ENCODE measurements at regions not wholly inside any gene's neighbourhood (a gene's known extent, or its start where the extent isn't known, plus 50 kb on each side); places are given as distances from the start of the nearest gene placed in this dataset.

GRCh38 chr12:114884575-114884974 is 200.6 kb upstream of the TBX3 start:
- CTCF ChIA-PET: no interaction called here
- no peak for TF ChIP-seq CTCF (IDR thresholded peaks at IDR 0.05; ENCODE audit: extremely low read depth in 1 of 2, insufficient read depth in 1 of 2, low read depth in 1 of 2, low read length in 2 of 2)
- no peak for TF ChIP-seq JUN (IDR thresholded peaks at IDR 0.05; ENCODE audit: borderline replicate concordance, insufficient read depth, insufficient read length, low read depth)
- TF ChIP-seq GATA2 (IDR thresholded peaks at IDR 0.05; ENCODE audit: insufficient read depth, insufficient read length, low read depth, low read length): no peak
- TF ChIP-seq POLR2AphosphoS5 (IDR thresholded peaks at IDR 0.05; ENCODE audit: insufficient read depth, low read depth, low read length): no peak
- no peak for TF ChIP-seq MAX (IDR thresholded peaks at IDR 0.05; ENCODE audit: insufficient read depth, insufficient read length)
- no peak for TF ChIP-seq POLR2A (IDR thresholded peaks at IDR 0.05; ENCODE audit: low read depth, low read length)
- no peak for TF ChIP-seq EZH2 (IDR thresholded peaks at IDR 0.05; ENCODE audit: borderline replicate concordance, low read depth, low read length, severe bottlenecking)
- TF ChIP-seq MYC (IDR thresholded peaks at IDR 0.05; ENCODE audit: low read depth, low read length): no peak
- no peak for TF ChIP-seq FOS (IDR thresholded peaks at IDR 0.05; ENCODE audit: borderline replicate concordance, insufficient read depth, low read length)
- Histone ChIP-seq H3K9ac (replicated peaks; ENCODE audit: extremely low read depth, insufficient read depth, low read length) (no peak overlapping the region), H3K27me3 (ENCODE audit: control insufficient read depth in 2 of 2, insufficient read depth in 2 of 2, low read length in 2 of 2) (no peaks in the 10 kb centered on the region), H3K4me2 (ENCODE audit: insufficient read depth, low read length) (no peak overlapping the region), H3K36me3 (ENCODE audit: control insufficient read depth in 2 of 2, extremely low read depth in 1 of 2, insufficient read depth in 2 of 2, low read length in 2 of 2) (no peaks in the 10 kb centered on the region), H2AFZ (ENCODE audit: low read depth, low read length) (no peak overlapping the region), H3K27ac (ENCODE audit: insufficient read depth, low read depth, low read length) (no peak overlapping the region), H3K9me3 (replicated peaks; ENCODE audit: control insufficient read depth, insufficient read depth, low read length) (peaks cover 10% of the 10 kb centered on the region), H3K9me1 (replicated peaks; ENCODE audit: control insufficient read depth, extremely low read depth, insufficient read depth, low read length) (no peaks in the 10 kb centered on the region), H3K79me2 (ENCODE audit: control insufficient read depth, insufficient read depth, low read length) (no peaks in the 10 kb centered on the region), H4K20me1 (replicated peaks; ENCODE audit: control insufficient read depth, extremely low read depth, insufficient read depth, low read length) (no peaks in the 10 kb centered on the region), H3K4me1 (ENCODE audit: control insufficient read depth, extremely low read depth, insufficient read depth, low read length) (no peaks in the 10 kb centered on the region), H3K4me3 (replicated peaks in 1 of 3; ENCODE audit: insufficient read depth in 1 of 3, low read depth in 1 of 3, low read length in 3 of 3) (no peak overlapping the region)
- DNase-seq (ENCODE audit: low read depth, low spot score) (no peak), FAIRE-seq (no peak)
- intact Hi-C loops (cut with micrococcal nuclease): no loop called here
- no TSS peak for BruUV-seq (replicated peaks)
- dilution Hi-C loops (cut with MboI; ENCODE audit: extremely low pct_ligation_motif_present, low sequenced_read_pairs): no loop called here
- POLR2A ChIA-PET: no interaction called here

Measured in endothelial cell of umbilical vein (primary cell).